ENCODE measurements at regions not wholly inside any gene's neighbourhood (a gene's known extent, or its start where the extent isn't known, plus 50 kb on each side); places are given as distances from the start of the nearest gene placed in this dataset.

GRCh38 chr5:16384222-16384621 is 81.4 kb downstream of the ZNF622 start:
- POLR2A ChIA-PET = no interaction called here
- H3K4me3 ChIP-seq (ENCODE audit: low read depth, low read length) = no peak overlapping the region
- CTCF ChIA-PET = no interaction called here
- H3K27ac ChIP-seq (ENCODE audit: low read depth, low read length) = no peak overlapping the region
- TF ChIP-seq CTCF (IDR thresholded peaks at IDR 0.05; ENCODE audit: low read depth, low read length) = no peak
- no peaks in the 10 kb centered on the region for H3K27me3 ChIP-seq (ENCODE audit: control insufficient read depth, insufficient read depth, low read length)
- DNase-seq (ENCODE audit: low read depth, low spot score) = no peak
- no peaks in the 10 kb centered on the region for H3K9me3 ChIP-seq (ENCODE audit: control insufficient read depth, insufficient read depth, low read length)

DNA sequence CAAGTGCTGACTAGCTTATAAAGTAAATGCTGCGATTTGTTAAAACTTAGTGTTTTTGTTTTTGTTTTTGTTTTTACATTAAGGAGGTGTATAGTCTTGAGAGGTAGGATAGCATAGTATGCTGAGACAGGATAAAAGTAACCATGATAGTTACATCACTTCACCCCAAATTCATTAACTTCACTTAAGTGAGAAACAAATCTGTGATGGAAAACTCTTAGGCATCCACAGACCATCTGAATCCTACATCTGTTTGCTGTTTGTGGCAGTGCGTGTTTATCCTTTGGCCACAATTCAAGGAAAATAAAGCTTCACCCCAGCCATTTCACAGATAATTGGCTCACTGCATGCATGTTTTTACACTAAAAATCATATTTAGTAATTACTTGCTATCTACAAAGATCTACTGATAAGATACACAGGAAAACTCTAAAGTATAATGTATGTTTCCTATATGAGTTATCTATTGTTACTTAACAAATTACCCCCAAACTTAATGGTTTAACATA is 82.0 kb downstream of the ZNF622 start:
- H3K27me3 ChIP-seq (ENCODE audit: control insufficient read depth, insufficient read depth, low read length) = no peaks in the 10 kb centered on the region
- no peak for DNase-seq (ENCODE audit: low read depth, low spot score)
- H3K4me3 ChIP-seq (ENCODE audit: low read depth, low read length) = no peak overlapping the region
- ChIA-PET CTCF (no interaction called here), POLR2A (no interaction called here)
- no peaks in the 10 kb centered on the region for H3K9me3 ChIP-seq (ENCODE audit: control insufficient read depth, insufficient read depth, low read length)
- no peak for TF ChIP-seq CTCF (IDR thresholded peaks at IDR 0.05; ENCODE audit: low read depth, low read length)
- no peak overlapping the region for H3K27ac ChIP-seq (ENCODE audit: low read depth, low read length)

DNA sequence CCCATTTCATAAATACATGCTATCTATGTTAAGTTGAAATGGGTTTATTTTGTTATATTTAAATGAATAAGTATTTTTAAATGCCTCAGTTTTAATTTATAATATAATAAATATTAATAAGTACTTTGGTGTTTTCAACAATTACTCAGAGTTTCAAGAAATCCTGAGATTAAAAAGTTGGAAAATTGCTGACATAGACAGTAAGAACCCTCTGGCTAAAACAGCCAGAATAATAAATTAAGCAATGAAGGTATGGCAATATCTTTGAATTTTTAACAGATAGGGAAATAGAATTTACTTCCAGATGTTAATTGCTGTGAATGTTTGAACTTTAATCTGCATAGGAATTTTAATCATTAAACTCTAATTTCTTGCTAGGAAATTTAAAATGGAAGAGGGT is 83.6 kb downstream of the ZNF622 start:
- TF ChIP-seq CTCF (IDR thresholded peaks at IDR 0.05; ENCODE audit: low read depth, low read length) = no peak
- CTCF ChIA-PET = no interaction called here

DNA sequence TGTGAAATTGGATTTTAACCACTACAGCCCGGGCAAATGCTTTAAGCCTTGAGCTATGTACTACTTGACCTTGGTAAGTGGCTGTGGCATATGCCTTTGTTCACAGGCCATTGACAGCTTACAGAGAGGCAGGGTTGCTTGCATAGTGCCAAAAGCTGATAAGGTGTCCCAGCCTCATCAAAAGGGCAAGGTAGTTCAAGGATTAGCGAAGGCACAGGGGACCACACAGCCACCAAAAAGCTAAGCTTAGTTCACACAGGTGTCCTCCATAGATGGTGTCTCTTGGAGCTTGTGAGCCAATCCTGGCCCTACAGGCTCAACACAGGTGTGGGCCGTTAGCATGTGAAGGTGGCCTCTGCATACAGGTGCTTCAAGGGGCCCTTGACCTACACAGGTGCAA is 86.8 kb downstream of the ZNF622 start:
- CTCF ChIA-PET = no interaction called here
- POLR2A ChIA-PET = no interaction called here
- Histone ChIP-seq H3K27me3 (ENCODE audit: control insufficient read depth, insufficient read depth, low read length) (no peaks in the 10 kb centered on the region), H3K4me3 (ENCODE audit: low read depth, low read length) (no peak overlapping the region), H3K9me3 (ENCODE audit: control insufficient read depth, insufficient read depth, low read length) (no peaks in the 10 kb centered on the region), H3K27ac (ENCODE audit: low read depth, low read length) (no peak overlapping the region)
- no peak for TF ChIP-seq CTCF (IDR thresholded peaks at IDR 0.05; ENCODE audit: low read depth, low read length)
- DNase-seq (ENCODE audit: low read depth, low spot score) = no peak

More for the DNA sequence above, 83.6 kb downstream of the ZNF622 start:
- no peak for DNase-seq (ENCODE audit: low read depth, low spot score)
- POLR2A ChIA-PET = no interaction called here
- H3K27ac ChIP-seq (ENCODE audit: low read depth, low read length) = no peak overlapping the region
- H3K9me3 ChIP-seq (ENCODE audit: control insufficient read depth, insufficient read depth, low read length) = no peaks in the 10 kb centered on the region
- H3K4me3 ChIP-seq (ENCODE audit: low read depth, low read length) = no peak overlapping the region
- no peaks in the 10 kb centered on the region for H3K27me3 ChIP-seq (ENCODE audit: control insufficient read depth, insufficient read depth, low read length)

- no peak for TF ChIP-seq CTCF (IDR thresholded peaks at IDR 0.05; ENCODE audit: low read depth, low read length)
- ChIA-PET POLR2A (no interaction called here), CTCF (no interaction called here)
- DNase-seq (ENCODE audit: low read depth, low spot score) = no peak
- no peaks in the 10 kb centered on the region for H3K9me3 ChIP-seq (ENCODE audit: control insufficient read depth, insufficient read depth, low read length)
- no peak overlapping the region for H3K27ac ChIP-seq (ENCODE audit: low read depth, low read length)
- H3K27me3 ChIP-seq (ENCODE audit: control insufficient read depth, insufficient read depth, low read length) = no peaks in the 10 kb centered on the region
- no peak overlapping the region for H3K4me3 ChIP-seq (ENCODE audit: low read depth, low read length)
Observed at GRCh38 chr5:16372493-16372892, 93.1 kb downstream of the ZNF622 start.
